GM21447 (cell line): ENCODE measurements at regions not wholly inside any gene's neighbourhood (a gene's known extent, or its start where the extent isn't known, plus 50 kb on each side); places are given as distances from the start of the nearest gene placed in this dataset.

ENCODE experiments used
- ATAC-seq: cut with Tn5 transposase; IDR thresholded peaks from one replicate; pipeline ENCODE4 v1.9.1; 2021; ENCODE audit not compliant: unreplicated experiment

DNA sequence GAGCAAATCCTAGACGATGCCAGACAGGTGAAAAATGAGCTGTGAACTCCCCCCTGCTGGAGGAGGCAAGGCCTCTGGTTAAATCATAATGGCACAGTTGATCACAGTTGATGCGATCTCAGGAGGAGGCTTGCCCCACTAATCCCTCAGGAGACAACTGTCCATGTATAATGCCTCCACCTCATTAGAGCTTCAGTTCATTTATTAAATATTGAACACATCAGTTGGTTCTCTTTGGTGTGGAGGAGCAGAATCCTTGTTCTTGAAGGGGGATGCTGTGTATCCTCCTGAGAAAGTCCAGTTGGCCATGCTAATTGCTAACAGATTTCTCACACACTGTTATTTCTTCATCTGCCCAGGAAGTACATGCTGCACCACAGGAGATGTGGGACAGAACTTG lies 290.5 kb downstream of the IGSF11 start:
- no peak for ATAC-seq

DNA sequence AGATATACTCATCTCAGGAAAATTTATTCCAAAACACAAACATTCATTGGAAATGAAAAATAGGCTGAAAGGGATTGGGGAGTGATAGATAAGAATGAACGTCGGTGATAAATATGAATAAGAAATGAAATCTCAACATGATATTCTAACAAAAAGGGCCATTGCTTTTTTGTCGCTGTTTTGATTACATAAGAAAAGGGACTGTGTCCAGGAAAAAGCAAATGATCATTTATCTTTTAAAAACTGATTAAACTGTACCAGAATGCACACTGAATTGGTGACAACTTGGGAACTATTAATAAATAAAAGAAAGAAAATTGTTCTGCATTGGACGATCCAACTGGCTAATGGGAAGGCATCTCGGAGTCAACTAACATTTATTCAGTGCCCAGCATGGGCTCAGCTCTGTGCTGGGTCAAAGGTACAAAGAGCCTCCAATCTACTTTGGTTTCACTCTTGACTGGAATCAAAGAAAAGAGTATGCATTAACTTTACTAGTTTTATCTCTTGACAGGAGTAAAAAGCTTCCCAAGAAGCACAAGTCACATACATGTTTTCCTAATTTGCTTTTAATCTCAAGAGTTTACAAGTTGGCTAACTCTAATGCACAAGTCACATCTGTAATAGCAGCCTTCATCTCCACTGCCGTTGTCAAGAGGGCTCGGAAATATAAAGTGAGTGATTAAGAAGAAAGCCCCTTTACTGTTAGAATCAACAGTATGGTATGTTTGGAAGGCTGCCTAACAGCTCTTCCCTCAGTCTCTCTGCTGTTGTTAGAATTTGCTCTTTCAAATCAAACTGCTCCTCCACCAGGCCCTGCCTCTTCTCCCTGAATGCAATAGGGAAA lies 280.0 kb downstream of the IGSF11 start:
- no peak for ATAC-seq

DNA sequence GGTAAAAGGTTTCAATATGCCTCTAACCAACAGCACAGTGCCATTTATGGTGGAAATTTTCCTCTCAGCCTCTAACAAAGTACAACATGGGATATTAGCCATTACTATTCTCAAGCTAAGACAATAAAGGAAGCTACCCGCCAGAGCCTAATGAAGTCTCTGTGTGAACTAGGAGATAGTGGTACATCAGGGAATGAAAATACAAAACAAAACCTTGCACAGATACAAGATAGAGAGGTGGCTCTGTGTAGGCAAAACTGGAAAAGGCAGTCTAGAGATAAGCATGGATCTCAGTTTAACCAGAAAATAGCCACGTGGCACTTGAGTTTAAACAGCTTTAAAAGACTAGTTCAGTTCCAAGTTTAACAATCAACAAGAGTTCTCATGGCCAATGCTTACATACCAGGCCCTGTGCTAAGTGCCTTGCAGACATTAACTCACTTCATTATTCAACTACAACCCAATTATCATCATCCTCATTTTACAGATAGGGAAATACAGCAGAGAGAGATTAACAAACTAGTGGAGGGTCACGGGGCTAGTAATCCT lies 279.3 kb downstream of the IGSF11 start:
- ATAC-seq, result no peak

DNA sequence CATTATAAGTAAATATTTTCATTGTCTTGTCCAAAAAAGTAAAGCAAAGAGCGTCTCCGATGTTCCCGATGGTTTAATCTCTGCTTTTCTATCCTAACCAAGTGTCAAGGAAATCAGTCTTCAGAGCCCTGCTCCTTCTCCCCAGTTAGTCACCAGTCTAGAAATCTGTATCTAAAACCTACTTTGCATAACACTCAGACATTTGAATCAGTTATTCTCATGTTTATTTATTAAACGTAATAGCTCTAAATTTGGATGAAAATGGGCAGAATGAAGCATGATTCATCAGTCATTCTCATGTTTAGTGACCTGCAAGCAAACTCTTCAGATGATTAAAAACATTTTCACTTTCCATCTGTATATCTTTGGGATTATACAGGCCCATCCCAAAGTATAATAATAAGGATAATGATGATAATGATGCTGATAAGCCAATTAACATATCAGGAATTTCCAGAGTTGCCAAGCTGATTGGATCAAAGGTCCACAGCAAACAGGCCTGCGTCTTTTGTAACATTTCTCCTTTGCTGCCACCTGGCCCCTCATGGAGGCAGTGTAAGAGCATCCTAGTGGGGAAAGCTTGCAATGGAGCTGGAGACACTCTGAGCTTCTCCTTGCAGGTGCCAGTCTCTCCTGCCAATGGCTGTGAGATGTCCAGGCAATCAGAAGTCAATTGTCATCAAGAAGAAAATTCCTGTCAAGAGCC lies 273.9 kb downstream of the IGSF11 start:
- no peak for ATAC-seq

DNA sequence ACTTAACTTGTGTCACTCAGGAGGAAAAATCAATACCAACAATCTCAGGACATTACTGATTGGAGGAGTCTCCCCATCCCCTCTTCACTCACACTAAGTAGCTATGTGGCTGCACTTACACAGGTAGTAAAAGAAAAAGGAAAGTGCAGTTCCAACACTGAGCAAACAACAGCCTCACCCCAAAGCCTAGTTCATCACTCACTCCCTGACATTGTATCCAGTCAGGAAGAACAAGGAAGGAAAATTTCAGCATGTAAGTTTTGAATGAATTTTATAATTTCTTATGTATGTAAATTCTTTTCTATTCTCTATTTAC lies 273.4 kb downstream of the IGSF11 start:
- no peak for ATAC-seq

DNA sequence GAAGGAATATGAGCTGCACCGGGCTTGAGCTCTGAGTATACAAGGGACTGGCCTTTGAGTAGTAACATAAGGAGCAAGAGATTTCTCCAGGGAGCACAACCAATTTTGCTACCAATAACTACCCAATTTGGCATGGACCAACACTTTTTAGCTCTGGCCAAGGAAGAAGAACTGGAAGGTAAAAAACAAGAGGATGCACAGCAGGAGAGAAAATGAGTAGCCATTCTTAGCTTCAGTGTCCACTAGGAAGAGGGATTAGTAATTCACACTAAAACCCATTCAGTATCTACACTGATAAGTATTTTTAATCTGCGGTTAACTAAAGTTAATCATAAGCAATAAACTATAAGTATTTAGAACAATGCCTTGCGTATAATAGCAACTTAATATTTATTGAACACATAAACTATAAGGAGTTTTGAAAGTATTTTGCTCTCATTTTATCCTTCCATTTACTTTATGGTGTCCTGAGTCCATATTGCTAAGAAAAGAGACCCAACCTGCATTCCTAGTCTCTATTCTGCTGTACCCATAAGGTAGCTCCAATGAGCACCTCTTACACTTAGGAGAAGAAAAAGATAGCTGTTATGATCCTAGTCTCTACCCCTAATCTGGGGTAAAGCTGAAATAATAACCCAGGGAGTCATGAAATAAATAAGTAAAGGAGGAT lies 268.9 kb downstream of the IGSF11 start:
- ATAC-seq, result no peak

DNA sequence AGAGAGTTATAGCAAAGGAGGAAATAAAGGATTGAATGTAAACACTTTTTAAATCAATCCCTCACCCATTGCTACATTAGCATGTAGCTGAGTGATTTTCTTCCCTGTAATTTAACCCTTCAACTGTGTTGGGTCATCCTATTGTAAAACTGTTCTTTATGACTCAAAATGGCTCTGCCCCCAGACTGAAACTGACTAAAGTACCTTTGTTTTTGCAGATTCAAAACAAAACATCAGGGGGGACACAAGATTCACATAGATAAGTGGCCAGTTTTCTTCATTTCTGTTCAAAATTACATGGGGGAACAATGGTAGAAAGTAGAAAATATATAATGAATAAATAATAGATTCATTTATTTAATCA lies 268.4 kb downstream of the IGSF11 start:
- ATAC-seq, result no peak

DNA sequence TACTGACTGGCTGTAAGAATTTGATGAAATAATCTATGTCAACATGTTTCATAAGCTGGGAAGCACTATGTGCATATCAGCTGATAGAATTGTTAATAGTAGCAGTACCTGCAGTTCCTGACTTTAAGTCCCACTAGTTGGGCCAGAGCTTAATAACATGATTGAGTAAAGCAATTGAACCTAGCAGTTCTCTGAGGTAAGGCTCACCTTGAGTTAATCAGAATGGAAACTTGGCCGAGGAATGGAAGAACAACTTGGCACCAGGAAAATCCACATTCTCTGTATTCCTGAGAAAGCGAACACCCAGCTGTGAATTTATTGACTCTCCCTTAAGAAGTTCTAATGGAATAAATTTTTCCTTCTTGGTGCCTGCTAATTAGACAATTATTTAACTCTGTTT lies 262.6 kb downstream of the IGSF11 start:
- ATAC-seq, result no peak

DNA sequence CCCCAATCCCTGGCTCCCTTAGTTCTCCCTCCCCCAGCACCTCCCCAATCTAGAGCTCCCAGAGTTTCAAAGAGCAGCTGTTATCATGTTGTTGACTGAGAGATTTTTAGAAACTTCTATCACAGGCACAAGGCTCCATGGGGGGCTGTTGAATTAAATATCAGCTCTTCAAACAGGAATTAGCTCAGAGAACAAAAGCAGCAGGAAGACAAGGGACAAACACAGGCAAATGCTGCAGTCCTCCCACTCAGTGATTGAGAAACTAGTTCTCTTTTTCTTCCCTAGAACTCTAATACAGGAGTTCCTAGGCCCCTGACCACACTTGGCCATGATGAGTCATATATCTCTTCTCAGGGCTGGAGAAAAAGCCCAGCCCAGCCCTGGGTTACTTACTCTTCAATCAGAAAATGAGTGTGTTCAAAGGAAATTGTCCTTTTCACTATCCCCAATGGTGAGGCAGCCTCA lies 262.1 kb downstream of the IGSF11 start:
- ATAC-seq, result peak; percentile 98

DNA sequence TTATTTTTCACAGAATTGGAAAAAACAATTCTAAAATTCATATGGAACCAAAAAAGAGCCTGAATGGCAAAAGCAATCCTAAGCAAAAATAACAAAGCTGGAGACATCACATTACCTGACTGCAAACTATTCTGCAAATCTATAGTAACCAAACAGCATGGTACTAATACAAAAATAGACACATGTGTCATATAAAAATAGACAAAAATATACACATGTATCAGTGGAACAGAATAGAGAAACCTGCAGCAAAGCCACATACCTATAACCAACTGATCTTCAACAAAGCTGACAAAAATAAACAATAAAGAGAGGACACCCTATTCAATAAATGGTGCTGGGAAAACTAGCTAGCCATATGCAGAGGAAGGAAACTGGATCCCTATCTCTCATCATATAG lies 259.6 kb downstream of the IGSF11 start:
- no peak for ATAC-seq

DNA sequence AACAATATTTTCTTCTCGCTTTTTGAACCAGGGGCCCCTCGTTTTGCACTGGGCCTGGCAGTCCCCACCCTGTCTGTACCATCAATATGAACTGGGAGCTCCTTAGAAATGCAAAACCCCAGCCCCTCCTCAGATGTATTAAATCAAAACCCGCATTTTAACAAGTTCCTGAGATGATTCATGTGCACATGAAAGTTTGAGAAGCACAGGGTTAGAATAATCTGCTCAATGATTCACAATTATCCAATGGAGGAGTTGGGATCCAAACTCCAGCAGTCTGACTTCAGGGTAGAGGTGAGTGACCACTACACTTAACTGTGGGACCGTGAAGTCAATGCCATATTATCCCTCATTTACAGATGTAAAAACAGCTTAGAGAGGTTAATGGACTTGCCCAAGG lies 256.4 kb downstream of the IGSF11 start:
- no peak for ATAC-seq

DNA sequence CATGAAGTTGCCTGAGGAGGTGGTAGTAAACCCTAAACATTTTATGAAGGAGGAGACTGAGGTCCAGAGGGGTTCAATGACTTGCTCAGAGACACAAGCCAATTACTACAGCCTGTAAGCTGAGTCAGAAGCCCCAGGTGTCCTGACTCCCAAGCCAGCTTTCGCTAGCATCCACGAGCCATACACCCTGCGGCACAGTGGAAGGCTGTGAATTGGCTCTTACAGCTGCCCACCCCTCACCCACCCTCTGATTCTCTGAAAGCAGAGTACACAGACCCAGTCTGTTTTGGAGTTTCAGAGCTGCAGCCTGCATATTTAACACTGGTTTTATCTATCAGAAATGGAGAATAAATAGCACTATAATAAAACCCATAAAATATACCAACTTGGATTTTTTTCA lies 253.4 kb downstream of the IGSF11 start:
- no peak for ATAC-seq

DNA sequence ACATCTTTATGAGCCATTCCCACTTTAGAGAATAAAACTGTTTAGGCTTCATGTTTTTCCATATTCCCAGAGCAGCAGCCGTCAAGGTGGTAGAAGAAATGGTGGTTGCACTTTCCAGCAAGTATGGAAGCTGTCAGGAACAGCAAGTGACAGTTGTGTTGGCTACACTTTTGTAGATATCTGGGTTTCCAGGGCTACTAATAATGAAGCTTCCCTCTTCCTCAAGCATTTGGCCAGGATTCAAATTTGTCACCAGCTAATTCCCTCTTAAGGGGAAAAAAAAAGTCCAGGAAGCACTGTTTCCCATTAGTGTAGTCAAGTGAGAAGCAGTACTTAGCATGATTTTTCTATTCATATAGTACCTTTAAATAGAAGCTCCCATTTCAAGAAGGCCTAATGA lies 252.8 kb downstream of the IGSF11 start:
- ATAC-seq, result no peak

DNA sequence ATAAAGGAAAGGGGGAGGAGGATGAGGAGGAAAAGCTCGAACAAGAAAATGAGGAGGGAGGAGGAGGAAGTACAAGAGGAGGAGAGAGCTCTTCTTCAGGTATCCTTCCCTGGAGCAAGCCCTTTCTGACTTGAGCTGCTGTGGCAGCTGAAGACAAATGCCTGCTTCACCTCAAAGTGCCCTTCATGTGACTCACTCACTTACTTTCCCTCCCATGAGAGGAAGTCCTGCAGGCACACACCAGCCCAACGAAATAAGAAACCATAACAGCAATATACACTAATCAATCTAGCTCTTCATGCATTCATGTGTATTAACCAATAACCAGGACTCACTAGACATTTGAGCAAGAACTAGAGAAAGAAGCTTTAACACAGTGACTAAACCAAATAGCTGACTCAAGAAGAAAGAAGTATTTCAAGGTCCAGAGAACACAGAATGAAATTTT lies 251.9 kb downstream of the IGSF11 start:
- ATAC-seq, result peak; percentile 92

DNA sequence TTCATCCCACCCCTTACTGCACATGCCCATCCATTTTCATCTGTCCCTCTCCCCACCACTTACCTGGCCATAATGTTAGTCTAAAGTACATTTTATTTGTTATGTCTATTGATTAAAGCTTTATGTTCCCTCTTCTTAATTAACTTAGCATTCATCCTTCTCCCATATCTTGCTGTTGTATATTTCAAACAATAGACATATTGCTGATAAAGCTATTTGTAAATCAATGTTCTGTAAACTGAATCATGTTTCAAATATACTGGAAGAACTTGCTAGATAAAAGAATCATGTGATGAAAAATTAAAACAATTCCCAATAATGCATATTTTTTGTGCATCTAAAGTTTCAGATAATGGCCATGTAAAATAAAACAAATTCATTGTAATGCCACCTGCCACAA lies 249.2 kb downstream of the IGSF11 start:
- ATAC-seq, result no peak

DNA sequence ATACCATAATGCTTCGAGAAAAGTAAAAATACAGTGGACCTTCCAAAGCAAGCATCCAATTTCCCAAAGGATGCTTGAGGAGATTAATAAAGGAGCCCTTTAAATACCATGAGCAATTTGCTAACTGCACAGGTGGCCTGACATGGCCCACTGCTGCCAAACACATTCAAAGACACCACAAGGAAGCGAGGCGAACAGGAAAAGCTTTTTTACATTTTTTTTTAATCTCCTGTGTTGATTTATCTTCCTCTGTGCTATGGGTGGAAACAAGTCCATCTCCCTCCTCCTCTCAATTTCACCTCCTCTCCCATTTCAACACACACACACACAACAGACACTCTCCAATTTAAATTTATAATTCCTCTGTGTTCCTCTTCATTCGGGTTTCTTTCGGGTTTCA lies 243.4 kb downstream of the IGSF11 start:
- no peak for ATAC-seq

DNA sequence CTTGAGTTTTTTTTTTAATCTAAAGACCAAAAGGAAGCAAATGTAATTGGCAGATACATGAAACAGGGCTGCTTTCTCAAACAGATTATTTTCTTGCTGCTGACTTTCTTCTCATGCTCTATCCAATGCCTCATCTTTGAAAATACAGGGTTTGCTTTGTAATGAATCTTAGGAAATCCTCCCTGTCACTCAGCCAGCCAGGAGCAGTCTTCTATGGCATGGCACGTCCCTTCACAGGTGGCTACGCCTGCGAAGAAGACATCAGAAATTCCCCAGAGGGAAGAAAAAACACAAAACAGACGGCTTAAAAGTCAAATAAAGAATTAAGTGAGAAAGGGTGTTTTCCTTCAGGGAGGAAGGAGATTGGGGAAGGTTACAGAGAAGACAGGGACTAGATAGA lies 242.5 kb downstream of the IGSF11 start:
- no peak for ATAC-seq

DNA sequence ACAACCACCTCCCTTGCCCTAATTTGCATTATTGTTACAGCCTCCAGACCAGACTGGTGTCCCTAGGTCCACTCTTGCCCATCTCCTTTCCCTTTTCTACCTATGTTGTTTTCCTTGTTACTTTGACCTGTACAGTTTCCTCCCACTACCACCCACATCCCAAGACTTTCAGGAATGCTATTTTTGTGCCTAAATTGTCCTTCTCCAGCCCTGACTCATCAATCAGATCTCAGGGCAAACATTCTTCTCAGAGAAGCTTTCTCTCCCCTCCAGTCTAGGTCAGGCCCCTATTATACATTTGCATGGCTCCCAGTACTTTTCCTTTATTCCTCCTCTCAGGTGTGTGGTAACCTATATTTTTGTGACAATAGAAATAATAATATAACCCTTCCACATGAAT lies 241.5 kb downstream of the IGSF11 start:
- no peak for ATAC-seq

DNA sequence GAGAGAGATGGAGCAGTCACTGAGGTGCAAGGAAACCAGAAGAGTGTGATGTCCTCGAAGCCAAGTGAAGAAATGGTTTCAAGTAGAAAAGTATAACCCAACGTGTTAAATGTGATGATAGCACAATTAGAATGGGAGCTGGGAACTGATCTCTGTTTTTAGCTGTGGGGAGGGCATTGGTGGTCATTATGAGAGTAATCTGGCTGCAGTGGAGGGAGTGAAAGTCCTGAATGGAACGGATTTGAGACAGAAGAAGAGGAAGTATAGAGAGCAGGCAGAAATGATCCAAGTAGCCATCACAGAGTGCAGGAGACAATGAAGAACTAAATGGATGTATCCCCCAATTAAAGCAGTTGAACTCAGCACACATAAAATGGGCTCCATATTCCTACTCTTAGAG lies 235.3 kb downstream of the IGSF11 start:
- ATAC-seq, result no peak

DNA sequence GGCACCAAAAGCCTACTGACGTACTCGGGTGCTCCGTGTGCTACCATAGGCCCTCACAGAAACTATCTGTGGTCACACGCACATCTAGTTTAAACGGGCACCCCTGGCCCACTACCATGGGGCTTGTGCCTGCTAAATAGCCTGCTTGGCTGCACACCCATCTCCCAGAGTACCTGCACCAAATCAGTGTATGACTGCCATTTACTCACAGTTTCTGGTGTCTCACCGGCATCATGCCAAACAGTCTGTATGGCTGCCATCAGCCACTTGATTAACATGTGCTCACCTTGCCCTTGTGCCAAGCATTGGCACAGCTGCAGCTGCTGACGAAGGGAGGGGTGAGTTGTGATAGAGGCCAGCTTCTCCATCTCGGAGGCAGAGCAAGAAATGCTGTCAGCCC lies 232.7 kb downstream of the IGSF11 start:
- no peak for ATAC-seq

DNA sequence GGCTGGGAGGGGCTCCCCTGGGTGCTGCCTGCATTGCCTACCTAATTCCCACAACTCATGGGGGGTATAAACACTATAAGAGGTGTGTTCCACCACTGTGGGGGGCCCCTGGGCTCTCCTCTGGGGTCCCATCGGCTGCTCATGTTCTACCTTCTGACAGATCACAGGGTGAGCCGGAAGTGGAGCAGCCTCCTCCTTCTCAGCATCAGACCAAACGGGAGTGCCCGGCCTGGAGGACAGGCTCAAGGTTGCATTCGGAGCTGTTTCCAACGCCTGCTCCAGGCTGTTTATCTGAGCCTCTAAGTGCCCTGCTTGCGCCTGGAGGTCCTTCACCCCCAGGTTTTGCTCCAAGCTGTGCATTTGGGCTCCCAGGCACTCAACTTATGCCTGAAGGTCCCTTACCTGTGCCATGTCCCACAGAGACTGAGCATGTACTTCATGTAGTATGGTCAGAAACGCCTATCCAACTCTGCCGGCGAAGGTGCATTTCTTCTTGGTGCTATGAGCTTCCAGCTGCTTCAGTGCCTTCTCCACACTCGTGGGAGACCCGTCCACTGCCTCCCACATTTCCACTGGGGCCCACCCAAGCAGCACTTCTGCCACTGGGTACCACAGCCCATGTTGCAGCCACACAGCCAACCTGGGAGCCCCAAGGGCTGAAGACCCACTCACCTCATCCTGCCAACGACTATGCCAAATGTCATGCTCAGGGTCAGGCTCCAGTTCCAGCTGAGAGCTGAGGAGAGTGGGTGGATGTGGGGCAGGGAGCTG lies 232.1 kb downstream of the IGSF11 start:
- no peak for ATAC-seq
